Astrocyte of the cerebellum (primary cell): ENCODE measurements at regions not wholly inside any gene's neighbourhood (a gene's known extent, or its start where the extent isn't known, plus 50 kb on each side); places are given as distances from the start of the nearest gene placed in this dataset.
"Not testable (repeated sequence)": the region's sequence is repeated elsewhere in the genome, so short reads cannot be mapped to it uniquely, and the experiment has no call there.

Experiments
- DNase-seq: peaks from one replicate; pipeline ENCODE4 v3.0.0-alpha.2; 2011; ENCODE audit warnings: low read depth
- H3K4me3 ChIP-seq: 2 replicates; pipeline ENCODE4 v1.5.1; 2011; ENCODE audit warnings: mild to moderate bottlenecking, low read depth, low read length, moderate library complexity
- CTCF ChIP-seq: IDR thresholded peaks from 2 replicates; pipeline ENCODE4 v1.5.1; 2012; ENCODE audit warnings: low read length, low read depth, moderate library complexity, mild to moderate bottlenecking; ENCODE audit errors: missing control alignments
- in situ Hi-C: cut with HindIII; loops from 2 replicates; pipeline ENCODE4 v1.10.0; 2017; ENCODE audit warnings: low sequenced_read_pairs

GRCh38 chr2:47728551-47728950 lies 54.4 kb upstream of the MSH6 start:
- H3K4me3 ChIP-seq = no peak overlapping the region
- in situ Hi-C loops = no loop called here
- no peak for DNase-seq
- no peak for TF ChIP-seq CTCF

GRCh38 chr2:47727956-47728355 lies 55.0 kb upstream of the MSH6 start:
- TF ChIP-seq CTCF = no peak
- in situ Hi-C loops = no loop called here
- no peak for DNase-seq
- H3K4me3 ChIP-seq = no peak overlapping the region

GRCh38 chr2:47726978-47727377 lies 56.0 kb upstream of the MSH6 start:
- DNase-seq, H3K4me3 ChIP-seq, in situ Hi-C loops: not testable (repeated sequence)

- no peak overlapping the region for H3K4me3 ChIP-seq
- TF ChIP-seq CTCF = no peak
- in situ Hi-C loops = no loop called here
- DNase-seq = no peak
Observed at GRCh38 chr2:47725808-47726207, 57.1 kb upstream of the MSH6 start.

- in situ Hi-C loops = no loop called here
- DNase-seq = no peak
Observed at GRCh38 chr2:47724221-47724981, 58.5 kb upstream of the MSH6 start.

GRCh38 chr2:47721296-47721695 lies 61.6 kb upstream of the MSH6 start:
- in situ Hi-C loops = no loop called here
- no peak for DNase-seq
- TF ChIP-seq CTCF = no peak
- H3K4me3 ChIP-seq = no peak overlapping the region

More at GRCh38 chr2:47724221-47724981, 58.5 kb upstream of the MSH6 start:
- no peak overlapping the region for H3K4me3 ChIP-seq
- no peak for TF ChIP-seq CTCF

GRCh38 chr2:47720559-47720958 lies 62.4 kb upstream of the MSH6 start:
- TF ChIP-seq CTCF = no peak
- DNase-seq = no peak
- H3K4me3 ChIP-seq = no peak overlapping the region
- in situ Hi-C loops = no loop called here
